ENCODE measurements at regions not wholly inside any gene's neighbourhood (a gene's known extent, or its start where the extent isn't known, plus 50 kb on each side); places are given as distances from the start of the nearest gene placed in this dataset.
"Not testable (repeated sequence)": the region's sequence is repeated elsewhere in the genome, so short reads cannot be mapped to it uniquely, and the experiment has no call there.

DNA sequence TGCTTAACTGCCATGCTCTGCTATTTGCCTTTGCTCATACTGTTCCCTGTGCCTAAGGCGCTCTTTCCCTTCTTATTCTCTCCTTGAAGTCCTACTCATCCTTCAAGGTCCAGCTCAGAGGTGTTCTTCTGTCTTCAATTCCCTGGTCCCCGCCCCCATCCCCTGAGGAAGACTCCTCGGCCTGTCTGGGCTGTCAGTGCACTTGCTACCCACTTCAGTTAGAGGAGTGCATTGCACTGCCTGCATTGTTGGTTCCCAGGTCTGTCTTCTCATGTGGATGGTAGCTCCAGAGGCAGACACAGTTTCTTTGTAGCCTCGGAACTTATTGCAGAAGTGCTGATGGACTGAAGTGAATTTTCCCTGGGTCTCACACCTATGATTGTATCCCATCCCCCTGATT lies 194.0 kb downstream of the C1orf94 start:
- H3K4me3 ChIP-seq (ENCODE audit: low read depth, low read length) = no peak overlapping the region
- no peak for TF ChIP-seq CTCF (conservative IDR thresholded peaks at IDR 0.05; ENCODE audit: low read depth, low read length)
- DNase-seq (ENCODE audit: low read depth) = no peak

GRCh38 chr1:34371179-34371578 lies 194.5 kb downstream of the C1orf94 start:
- not testable (repeated sequence) for DNase-seq (ENCODE audit: low read depth); H3K4me3 ChIP-seq (ENCODE audit: low read depth, low read length)

GRCh38 chr1:34371829-34372532 lies 195.3 kb downstream of the C1orf94 start:
- no peak for DNase-seq (ENCODE audit: low read depth)
- H3K4me3 ChIP-seq (ENCODE audit: low read depth, low read length) = no peak overlapping the region
- no peak for TF ChIP-seq CTCF (conservative IDR thresholded peaks at IDR 0.05; ENCODE audit: low read depth, low read length)

DNA sequence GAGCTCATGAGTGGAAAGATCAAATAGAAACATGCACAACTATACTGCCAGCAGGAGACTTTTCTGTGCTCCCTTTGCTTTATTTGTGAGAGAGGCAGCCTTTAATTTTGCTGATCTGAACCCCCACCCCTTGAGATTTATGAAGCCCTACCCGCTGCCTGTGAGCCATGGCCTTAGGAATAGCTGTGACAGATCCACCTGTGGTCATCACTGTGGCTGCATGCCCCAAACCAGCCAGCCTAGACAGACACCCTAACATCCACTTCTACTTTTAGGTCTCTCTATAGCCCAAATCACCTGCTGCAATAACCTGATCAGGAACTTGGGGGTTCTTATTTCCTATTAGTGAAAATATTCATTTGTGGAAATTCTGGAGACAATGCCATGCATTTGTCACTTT lies 196.2 kb downstream of the C1orf94 start:
- TF ChIP-seq CTCF (conservative IDR thresholded peaks at IDR 0.05; ENCODE audit: low read depth, low read length) = no peak
- DNase-seq (ENCODE audit: low read depth) = no peak

DNA sequence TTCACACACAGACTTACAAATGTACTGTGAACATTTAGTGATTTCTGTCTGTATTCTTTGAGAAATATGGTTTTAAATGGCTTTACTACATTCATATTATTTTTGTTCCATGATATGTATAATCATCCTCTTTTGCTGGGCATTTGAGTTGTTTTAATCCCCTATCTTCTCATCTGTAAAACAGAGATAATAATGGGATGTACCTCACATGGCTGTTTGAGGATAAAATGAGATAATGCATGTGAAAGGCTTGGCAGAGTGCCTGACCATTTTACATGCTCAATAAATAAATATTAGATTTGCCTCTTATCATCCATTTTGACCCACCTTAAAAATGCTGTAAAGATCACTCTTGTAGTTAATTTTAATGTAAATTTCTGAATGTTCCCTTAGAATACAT lies 197.2 kb downstream of the C1orf94 start:
- no peak for DNase-seq (ENCODE audit: low read depth)
- TF ChIP-seq CTCF (conservative IDR thresholded peaks at IDR 0.05; ENCODE audit: low read depth, low read length) = no peak
- H3K4me3 ChIP-seq (ENCODE audit: low read depth, low read length) = no peak overlapping the region

More for the DNA sequence above, 196.2 kb downstream of the C1orf94 start:
- no peak overlapping the region for H3K4me3 ChIP-seq (ENCODE audit: low read depth, low read length)

DNA sequence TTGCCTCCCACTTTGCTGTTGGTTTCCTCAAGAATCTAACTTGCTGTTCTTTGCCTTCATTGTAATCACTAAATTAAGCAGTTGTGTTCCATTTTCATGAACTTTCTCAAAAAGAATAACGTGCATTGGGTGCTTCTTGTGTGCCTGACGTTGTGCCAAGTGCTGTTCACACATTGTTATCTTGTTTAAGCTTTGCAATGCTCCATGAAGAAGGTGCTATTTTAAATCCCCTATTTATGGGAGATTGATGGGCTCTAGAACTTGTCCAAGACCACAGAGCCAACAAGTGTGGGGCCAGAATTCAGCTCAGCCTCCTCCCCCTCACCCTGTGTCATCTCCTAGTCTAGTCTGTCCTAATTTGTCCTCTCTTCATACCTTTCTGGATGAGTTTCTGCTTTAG lies 199.8 kb downstream of the C1orf94 start:
- DNase-seq (ENCODE audit: low read depth) = no peak
- no peak for TF ChIP-seq CTCF (conservative IDR thresholded peaks at IDR 0.05; ENCODE audit: low read depth, low read length)
- H3K4me3 ChIP-seq (ENCODE audit: low read depth, low read length) = no peak overlapping the region

GRCh38 chr1:34378968-34379856 lies 202.5 kb downstream of the C1orf94 start:
- no peak overlapping the region for H3K4me3 ChIP-seq (ENCODE audit: low read depth, low read length)
- no peak for DNase-seq (ENCODE audit: low read depth)
- no peak for TF ChIP-seq CTCF (conservative IDR thresholded peaks at IDR 0.05; ENCODE audit: low read depth, low read length)
